Head of caudate nucleus (tissue), 42 donors: ENCODE measurements at regions not wholly inside any gene's neighbourhood (a gene's known extent, or its start where the extent isn't known, plus 50 kb on each side); places are given as distances from the start of the nearest gene placed in this dataset.

Source experiments
- DNase-seq, 42 donors: peaks; one replicate each; pipeline versions ENCODE4 v3.0.0 to v3.0.0-alpha.2; 2020 to 2021; ENCODE audit warnings: mixed read lengths in 7 of 42
- intact Hi-C: fragments of 100-400 bp; cut with DNase I; formaldehyde crosslinking; loops from one replicate; pipeline ENCODE4 v1.15.0; 2022

DNA sequence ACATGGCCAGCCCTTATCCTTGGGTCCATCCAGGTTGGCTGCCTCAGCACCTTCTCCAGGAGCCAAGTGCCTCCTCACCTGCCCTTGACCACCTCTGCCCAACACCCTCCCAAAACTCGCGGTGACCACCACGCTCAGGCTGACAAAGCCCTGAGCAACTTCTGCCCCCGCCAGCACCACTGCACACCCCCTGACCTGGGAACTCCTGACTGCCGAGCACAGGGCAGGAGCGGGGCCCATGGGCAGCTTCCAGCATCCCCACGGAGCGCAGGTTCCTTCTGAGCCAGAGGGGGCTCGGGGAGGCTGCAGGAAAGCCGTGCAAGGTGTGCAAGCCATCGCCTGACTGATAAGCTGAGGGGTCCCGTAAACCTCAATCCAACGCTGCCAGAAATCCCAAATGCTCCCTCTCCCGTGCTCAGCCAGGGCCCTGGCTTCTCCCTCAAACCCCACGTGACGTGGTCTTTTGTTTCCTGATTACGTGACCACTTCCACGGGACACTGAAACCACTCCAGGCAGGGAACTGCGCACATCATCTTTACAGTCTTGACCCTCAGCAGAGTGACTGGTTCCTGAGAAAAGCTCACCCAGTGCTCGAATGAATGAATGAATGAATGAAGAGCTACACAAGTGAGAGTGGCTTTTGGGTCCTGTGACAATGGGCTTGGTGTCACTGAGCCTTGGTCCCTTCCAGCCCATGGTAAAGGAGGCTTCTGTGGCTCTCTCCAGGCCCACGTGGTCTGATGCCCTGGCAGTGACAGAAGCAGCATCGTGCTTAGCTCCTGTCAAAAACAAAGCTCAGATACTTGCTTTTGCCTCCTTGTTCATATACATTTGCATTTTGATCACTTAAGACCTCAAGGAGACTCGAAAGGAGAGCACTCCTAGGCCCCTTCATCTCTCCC lies 249.8 kb upstream of the PPP2R2D start:
- intact Hi-C loops, result no loop called here
- peak in 3 of 42 donors; percentile 16 to 40 (median 37) for DNase-seq

DNA sequence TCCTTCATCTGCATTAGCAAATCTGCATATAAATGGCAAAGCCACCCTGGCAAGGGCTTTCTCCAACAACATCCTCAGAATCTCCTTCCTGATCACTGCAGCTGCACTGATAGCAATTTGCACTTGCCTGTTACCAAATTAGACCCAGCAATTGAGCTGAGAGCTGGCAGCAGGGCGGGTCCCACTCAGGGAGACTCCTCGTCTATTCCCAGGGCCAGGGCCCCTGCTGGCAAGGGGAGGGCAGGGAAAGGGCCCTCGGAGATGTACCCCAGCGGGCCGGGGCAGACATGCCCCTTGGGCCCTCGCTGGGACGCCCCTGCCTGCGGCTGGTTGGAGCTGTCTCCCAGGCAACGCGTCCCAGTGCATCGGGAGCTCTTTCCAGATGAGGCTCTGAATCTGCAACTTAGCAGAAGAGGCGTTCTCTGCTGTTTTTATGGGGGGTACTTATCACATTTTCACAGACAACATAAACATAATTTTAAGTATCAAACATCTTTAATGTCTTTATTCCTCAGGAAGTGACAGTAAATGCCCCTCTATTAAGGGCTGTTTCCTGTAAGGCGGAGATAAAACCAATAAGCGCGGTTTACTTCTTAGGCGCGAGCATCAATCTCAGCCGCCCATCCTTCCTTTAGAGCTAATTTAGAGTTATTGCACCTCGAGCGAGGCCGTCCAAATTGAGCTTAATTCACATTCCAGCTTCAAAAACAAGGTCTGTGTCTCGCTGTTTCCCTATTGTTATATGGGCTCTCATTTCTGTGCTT lies 249.0 kb upstream of the PPP2R2D start:
- intact Hi-C loops, result no loop called here
- DNase-seq, result peak in 38 of 42 donors; percentile 8 to 72 (median 44)

DNA sequence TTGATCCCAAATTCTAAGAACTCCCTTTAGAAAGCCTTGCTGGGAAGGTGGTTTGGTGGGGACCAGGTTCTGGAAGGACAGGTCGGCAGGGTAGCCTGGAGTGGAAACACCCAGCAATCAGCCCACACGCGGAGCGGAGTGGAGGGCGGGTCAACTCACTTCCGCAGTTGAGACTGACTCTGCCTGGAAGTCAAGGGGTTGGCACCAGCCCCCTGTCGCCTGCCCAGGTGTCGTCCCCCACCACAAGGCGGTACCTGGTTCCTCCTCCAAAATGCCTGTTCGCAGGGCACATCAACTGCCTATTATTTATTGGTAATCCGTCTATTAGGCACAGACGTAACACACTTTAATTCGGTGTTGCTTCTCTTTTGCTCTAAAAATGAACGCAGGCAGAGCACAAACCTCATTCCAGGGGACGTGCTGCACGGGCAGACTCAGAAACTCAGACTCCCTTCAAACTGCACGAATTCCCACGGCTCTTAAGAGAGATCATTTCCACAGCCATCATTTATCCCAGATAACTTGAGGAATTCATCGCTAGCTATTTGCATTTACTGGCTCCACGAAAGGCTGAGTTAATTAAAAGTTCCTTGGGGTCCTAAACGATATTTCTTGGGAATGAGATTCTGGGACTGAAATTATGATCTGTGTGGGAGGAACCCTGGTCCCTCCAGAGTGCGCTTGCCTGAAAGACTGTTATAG lies 248.2 kb upstream of the PPP2R2D start:
- intact Hi-C loops, result no loop called here
- peak in 3 of 42 donors; percentile 15 to 39 (median 36) for DNase-seq

DNA sequence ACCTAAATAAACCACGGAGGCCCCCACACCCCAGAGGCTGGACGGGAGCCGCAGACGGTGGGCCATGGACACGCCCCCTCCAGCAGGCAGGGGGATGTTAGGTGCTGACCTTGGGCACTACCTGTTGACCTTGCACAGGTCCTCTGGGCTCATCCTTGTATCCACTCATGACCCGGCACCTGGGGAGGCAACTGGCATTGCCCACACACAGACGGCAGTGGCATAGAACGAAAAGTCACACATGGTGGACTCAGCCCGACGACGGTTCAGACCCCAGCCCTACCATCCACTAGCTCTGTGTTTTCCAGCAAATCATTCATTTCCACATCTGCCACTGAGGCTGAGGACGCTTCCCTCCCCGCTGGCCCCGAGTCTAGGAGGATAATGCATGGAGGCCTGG lies 247.7 kb upstream of the PPP2R2D start:
- peak in 2 of 42 donors; percentile 33 to 34 for DNase-seq
- intact Hi-C loops, result no loop called here

DNA sequence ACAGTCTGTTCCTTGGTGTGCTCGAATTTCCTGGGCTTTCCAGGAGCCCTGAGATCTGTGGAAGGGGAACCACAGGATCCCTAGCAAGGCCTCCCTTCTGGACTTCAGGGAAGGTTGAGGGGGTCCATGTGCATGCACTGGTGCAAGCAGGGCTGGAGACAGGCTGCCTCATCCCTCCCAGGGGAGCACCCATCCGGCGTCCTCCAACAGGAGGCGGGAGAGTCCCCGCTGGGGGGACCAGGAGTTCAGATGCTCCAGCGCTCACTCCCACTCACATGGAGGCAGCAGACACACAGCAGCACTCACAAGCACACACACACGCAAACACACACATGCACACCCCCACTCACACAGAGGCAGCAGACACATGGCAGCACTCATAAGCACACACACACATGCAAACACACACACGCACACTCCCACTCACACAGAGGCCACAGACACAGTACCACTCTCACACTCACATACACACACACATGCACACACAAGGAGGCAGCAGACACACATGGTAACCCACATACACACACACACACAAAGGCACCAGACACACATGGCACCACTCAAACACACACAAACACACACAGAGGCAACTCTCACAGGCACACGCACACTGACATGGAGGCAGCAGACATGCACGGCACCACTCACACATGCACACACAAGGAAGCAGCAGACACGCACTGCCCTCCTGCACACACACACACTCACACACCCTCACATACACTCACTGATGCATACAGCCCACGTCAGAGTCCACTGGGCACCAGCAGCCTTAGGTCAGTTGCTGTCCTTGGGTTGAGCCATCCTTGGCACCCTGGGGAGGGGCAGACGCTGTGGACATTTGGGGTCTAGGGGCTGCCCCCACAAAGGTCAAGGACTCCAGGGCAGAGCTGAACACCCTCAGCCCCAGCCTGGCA lies 247.0 kb upstream of the PPP2R2D start:
- peak in 2 of 42 donors; percentile 7 to 23 for DNase-seq
- intact Hi-C loops, result no loop called here

DNA sequence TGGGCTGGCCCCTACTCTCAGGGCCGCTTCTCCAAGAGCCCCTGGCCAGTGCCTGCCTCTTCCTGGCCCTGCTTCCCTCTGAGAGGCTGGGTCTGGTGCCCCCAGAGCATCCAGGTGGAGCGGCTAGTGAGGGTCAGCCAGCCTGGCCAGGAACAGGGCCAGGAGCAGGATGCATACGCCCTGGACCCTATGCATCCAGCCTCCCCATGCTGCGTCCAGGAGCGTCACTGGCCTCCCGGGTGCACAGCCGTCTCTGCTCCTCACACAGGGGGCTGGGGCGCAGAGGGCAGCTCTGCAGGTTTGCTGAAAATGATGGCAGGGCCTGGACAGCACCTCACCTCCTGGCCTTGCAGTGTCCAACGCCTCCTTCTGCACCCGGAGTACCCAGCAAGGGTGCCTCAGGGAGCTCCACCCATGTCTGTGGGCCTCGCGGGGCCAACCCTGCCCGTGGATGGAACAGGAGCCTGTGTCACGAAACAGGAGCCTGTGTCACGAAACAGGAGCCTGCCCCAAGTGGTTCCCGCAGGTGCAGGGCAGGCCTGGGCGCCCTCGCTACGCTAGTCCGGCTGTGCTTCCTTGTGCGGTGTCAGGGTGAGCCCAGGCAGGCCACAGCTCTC lies 246.2 kb upstream of the PPP2R2D start:
- peak in 3 of 42 donors; percentile 9 to 39 (median 21) for DNase-seq
- intact Hi-C loops, result no loop called here

DNA sequence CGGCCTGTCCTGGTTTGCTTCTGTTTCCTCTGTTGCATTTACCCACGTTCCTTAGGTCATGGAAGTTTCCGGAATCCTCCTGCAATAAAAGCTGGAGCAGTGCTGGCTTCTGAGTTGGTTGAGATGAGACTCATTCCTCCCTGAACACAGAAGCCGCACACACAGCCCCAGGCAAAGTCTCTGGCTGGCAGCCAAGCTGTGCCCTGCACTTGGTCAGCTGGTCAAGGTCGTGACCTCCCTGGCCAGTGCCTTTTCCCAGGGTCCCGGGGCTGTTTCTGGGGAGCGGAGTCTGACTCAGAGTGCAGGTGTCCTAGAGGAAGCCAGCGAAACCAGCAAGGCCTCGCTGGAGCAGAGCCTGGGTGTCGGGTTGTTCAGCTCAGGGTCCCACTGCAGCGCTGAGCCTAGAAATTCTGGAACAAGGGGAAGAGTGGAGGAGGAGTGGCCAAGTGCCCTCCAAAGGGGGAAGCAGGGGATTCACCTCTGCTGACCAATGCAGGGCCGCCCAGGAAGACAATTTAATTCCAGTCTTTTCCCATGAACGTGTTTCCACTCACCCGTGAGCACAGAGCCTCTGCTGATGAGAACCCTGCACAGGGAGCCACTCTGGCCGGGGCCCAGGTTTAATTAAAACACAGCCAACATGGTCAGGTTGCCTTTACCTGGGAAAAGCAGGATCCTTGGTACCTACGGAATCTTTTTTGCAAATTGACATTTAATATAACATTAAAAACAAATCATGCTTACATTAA lies 245.5 kb upstream of the PPP2R2D start:
- DNase-seq, result peak in 3 of 42 donors; percentile 13 to 55 (median 44)
- intact Hi-C loops, result no loop called here

DNA sequence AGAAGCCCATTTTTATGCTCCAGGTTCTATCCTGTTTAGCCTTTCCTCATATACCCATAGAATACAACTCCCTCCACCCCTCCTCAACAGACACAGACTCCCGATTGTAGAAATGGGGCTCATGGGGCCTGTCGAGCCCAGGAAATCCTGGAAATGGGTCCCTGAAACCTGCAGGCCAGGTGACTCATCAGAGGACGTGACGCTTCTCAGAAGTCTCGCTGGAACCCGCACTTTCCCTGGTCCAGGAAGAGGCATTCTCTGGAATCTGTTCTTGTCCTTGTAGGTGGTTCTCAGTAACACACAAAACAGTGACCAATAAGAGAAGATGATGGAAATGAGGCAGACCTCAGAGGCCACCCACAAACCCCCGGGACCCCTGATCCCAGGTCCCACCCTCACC lies 244.8 kb upstream of the PPP2R2D start:
- intact Hi-C loops, result no loop called here
- peak in 2 of 42 donors; percentile 7 to 38 for DNase-seq

DNA sequence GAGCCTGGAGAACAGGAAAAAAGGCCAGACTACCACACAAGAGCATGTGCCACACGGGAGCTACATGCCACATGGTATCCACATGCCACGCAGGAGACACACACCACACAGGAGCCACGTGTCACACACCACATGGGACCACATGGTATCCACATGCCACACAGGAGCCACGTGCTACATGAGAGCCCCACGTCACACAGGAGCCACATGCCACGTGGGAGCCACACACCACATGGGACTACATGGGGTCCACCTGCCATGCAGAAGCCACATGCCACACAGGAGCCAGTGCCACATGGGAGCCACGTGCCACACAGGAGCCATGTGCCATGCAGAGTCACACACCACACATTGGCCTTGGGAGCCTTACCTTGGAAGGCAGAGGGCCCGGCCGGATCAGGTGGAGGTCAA lies 244.4 kb upstream of the PPP2R2D start:
- intact Hi-C loops, result no loop called here
- peak in 3 of 42 donors; percentile 10 to 29 (median 11) for DNase-seq

DNA sequence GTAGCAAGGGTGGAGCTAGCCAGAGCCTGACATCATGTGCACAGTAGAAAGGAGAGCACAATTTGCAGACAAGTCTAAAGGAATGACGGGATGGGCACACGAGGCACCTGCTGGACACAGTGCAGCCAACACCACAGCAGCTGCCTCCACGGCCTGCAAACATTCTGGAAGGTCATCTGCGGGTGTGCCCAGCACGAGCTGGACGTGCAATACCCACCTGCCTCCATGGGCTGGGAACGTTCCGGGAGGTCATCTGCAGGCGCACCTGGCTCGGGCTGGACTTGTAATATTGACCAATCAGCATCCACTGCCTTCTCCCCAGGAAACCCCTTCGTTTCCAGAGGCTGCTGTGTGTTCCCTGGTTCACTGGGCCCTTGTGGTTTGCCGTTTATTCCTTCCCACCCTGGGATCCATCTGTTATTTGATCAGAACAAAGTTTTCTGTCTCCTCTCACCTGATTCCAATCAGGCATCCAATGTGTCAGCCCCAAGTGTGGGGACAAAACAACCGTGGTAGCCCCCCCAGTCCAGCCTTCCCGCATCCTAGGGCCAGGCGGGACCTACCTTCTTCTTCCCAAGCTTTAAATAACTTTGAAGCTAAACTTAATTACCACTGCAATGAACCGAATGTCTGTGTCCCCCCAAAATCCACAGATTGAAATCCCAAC lies 243.4 kb upstream of the PPP2R2D start:
- intact Hi-C loops, result no loop called here

DNA sequence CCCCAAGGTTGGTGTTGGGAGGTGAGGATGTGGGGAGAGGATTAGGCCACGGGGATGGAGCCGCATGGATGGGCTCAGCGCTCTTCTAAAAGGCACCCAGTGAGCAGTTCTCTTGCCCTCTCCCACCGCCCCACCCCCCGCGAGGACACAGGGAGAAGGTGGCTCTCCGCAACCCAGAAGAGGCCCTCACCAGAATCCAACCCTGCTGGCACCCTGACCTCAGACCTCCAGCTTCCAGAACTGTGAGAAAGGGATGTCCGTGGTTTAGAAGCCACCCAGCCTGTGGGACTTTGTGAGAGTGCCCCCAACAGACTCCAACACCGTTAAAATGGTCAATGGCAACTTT lies 242.8 kb upstream of the PPP2R2D start:
- intact Hi-C loops, result no loop called here
- DNase-seq, result peak in 3 of 42 donors; percentile 1 to 18 (median 2)

More for the DNA sequence above, 243.4 kb upstream of the PPP2R2D start:
- DNase-seq, result peak in 7 of 42 donors; percentile 5 to 30 (median 12)

DNA sequence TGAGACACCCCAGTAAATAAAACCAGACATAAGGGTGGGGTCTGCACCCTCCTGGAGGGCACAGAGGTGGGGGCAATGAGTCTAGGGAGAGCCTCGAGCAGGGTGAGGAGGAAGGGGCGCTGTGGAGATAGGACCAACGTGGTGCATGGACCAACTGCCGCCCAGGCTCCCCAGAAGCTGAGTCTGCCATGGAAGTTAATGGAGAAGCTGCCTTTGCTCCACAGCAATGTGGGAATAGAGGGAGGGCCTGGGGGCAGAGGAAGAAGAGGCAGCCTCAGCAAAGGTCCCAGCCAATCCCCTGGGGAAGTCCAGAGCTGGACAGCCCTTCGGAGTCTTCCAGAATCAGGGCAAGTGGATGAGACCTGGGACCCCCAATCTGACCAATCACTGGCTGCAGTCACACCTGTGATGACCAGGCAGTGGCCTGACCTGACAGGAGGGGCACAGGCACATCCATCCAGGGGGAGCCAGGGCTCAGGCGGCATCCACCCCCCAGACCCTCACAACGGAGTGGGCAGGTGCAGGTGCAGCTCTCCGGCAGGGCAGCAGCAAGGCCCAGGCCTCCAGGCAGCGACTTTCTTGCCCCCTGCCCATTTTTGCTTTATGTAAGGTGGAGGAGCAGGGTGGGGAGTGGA lies 242.2 kb upstream of the PPP2R2D start:
- intact Hi-C loops, result no loop called here
- peak in 6 of 42 donors; percentile 2 to 31 (median 14) for DNase-seq

DNA sequence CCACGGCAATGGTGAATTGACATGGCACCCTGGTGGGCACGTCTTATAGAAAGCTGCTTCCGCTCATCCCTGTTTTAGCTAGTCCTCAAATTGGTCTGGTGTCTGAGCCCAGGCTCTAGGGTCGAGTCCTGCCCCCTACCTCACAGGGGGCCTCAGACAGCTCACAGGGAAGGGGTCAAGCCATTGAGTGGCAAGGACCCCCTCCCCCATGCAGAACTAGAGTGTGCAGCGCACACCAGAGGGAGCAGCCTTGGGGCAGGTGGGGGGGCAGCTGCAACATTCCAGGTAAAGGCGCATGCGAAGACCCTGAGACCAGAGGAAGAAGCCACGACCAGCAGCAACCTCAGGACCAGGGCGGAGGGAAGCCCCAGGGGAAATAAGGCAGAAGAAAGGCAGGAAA lies 240.4 kb upstream of the PPP2R2D start:
- intact Hi-C loops, result no loop called here
- peak in 5 of 42 donors; percentile 2 to 12 (median 6) for DNase-seq

DNA sequence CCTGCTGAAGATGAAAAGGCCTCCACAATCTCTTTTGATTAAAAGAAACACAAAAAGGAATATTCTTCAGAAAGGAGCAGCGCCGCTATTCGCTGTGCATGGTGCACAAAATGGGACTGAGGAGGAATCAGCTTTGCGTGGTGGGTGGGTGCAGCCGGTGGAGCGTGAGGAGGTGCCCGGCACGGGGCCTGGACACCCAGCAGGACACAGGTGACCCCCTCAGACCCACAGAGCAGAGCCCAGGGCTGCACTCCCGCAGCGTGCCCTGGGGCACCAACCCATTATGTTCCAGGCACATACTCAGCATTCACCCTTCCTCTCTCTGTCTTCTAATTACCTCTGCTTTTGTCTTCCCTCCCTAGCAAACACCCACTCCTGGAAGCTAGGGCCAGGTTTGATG lies 238.0 kb upstream of the PPP2R2D start:
- intact Hi-C loops, result no loop called here
- peak in 3 of 42 donors; percentile 2 to 30 (median 3) for DNase-seq

DNA sequence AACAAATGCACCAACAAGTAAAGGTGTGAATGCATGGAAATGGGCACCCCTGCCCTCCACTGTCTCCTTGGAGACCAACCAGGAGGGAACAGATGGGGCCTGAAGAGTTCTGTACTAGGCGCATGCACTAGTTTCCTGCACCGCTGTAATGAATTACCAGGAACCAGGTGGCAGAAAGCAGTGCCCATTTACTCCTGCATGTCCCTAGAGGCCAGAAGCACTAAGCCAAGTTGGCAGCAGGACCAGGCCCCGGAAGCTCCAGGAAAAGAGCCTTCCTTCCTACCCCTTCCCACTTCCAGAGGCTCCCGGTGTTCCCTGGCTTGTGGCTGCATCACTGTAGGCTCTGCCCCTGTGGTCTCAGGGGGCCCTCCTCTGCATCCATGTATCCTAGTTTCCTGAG lies 237.5 kb upstream of the PPP2R2D start:
- intact Hi-C loops, result no loop called here
- DNase-seq, result peak in 5 of 42 donors; percentile 2 to 22 (median 8)

DNA sequence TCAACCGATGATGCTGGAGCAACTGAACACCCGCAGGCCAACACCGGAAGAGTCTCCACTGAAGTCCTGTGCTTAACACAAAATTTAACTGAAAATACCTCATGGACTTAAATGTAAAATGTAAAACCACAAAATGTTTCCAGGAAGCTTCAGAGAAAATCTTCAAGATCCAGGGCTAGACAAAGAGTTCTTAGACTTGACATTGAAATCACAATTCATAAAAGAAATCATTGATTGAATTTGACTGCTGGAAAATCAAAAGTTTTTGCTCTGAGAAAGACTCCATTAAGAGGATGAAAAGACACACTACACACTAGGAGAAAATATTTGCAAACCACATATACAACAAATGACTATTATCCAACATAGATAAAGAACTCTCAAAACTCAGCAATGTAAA lies 234.7 kb upstream of the PPP2R2D start:
- intact Hi-C loops, result no loop called here
- no peak for DNase-seq
